ENCODE measurements at regions not wholly inside any gene's neighbourhood (a gene's known extent, or its start where the extent isn't known, plus 50 kb on each side); places are given as distances from the start of the nearest gene placed in this dataset.

GRCh38 chr5:25950681-25951080, 1087.7 kb downstream of the CDH9 start:
- Histone ChIP-seq H3K27me3 (ENCODE audit: control insufficient read depth, insufficient read depth, low read length) (no peaks in the 10 kb centered on the region), H3K79me2 (no peaks in the 10 kb centered on the region), H3K9ac (no peak overlapping the region), H2AFZ (no peak overlapping the region), H3K4me2 (ENCODE audit: low read length) (no peak overlapping the region), H3K4me1 (no peaks in the 10 kb centered on the region), H3K36me3 (ENCODE audit: control insufficient read depth, insufficient read depth, low read length) (no peaks in the 10 kb centered on the region), H3K4me3 (ENCODE audit: low read depth, low read length) (no peak overlapping the region), H3K9me3 (ENCODE audit: control insufficient read depth, low read length) (no peaks in the 10 kb centered on the region), H3K27ac (no peak overlapping the region)
- TF ChIP-seq, protein P1, sequence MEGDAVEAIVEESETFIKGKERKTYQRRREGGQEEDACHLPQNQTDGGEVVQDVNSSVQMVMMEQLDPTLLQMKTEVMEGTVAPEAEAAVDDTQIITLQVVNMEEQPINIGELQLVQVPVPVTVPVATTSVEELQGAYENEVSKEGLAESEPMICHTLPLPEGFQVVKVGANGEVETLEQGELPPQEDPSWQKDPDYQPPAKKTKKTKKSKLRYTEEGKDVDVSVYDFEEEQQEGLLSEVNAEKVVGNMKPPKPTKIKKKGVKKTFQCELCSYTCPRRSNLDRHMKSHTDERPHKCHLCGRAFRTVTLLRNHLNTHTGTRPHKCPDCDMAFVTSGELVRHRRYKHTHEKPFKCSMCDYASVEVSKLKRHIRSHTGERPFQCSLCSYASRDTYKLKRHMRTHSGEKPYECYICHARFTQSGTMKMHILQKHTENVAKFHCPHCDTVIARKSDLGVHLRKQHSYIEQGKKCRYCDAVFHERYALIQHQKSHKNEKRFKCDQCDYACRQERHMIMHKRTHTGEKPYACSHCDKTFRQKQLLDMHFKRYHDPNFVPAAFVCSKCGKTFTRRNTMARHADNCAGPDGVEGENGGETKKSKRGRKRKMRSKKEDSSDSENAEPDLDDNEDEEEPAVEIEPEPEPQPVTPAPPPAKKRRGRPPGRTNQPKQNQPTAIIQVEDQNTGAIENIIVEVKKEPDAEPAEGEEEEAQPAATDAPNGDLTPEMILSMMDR (IDR thresholded peaks at IDR 0.05), result no peak

DNA sequence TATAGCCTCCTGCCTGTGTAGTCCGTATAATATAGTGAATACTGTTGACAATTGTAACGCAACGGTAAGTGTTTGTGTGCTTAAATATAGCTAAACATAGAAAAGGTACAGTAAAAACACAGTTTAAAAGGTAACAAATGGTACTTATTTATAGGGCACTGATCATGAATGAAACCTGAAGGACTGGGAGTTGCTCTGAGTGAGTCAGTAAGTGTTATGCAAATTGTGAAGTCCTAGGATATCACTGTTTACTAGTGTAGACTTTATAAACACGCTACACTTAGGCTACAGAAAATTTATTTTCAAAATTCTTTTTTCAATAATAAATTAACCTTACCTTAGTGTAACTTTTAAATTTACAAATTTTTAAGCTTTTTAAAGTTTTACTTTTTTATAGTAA, 1090.1 kb downstream of the CDH9 start:
- Histone ChIP-seq H3K27me3 (ENCODE audit: control insufficient read depth, insufficient read depth, low read length) (no peaks in the 10 kb centered on the region), H2AFZ (no peak overlapping the region), H3K4me2 (ENCODE audit: low read length) (no peak overlapping the region), H3K9me3 (ENCODE audit: control insufficient read depth, low read length) (no peaks in the 10 kb centered on the region), H3K79me2 (no peaks in the 10 kb centered on the region), H3K27ac (no peak overlapping the region), H3K4me3 (ENCODE audit: low read depth, low read length) (no peak overlapping the region), H3K9ac (no peak overlapping the region), H3K36me3 (ENCODE audit: control insufficient read depth, insufficient read depth, low read length) (no peaks in the 10 kb centered on the region), H3K4me1 (no peaks in the 10 kb centered on the region)
- TF ChIP-seq, protein P1 (IDR thresholded peaks at IDR 0.05), result no peak

DNA sequence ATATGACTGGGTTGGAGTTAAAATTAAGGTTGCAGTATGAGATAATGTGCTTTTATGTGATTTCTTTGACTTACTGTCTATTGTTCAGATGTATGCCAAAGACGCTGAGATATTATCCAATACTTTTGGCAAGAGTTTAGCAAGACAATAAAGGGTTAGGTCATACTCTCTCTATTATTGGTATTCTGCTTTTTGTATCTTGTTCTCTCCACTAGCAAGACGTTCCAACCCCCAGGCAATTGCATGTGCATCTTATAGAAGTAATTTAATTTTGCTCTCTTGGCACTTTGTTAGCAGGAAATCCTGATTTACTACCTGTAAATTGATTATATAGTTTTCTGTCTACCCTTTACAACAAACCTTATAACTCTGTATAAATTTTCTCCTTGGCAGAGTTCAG, 1093.6 kb downstream of the CDH9 start:
- Histone ChIP-seq H2AFZ (no peak overlapping the region), H3K4me3 (ENCODE audit: low read depth, low read length) (no peak overlapping the region), H3K4me1 (no peaks in the 10 kb centered on the region), H3K4me2 (ENCODE audit: low read length) (no peak overlapping the region), H3K9me3 (ENCODE audit: control insufficient read depth, low read length) (no peaks in the 10 kb centered on the region), H3K27ac (no peak overlapping the region), H3K9ac (no peak overlapping the region), H3K79me2 (no peaks in the 10 kb centered on the region), H3K27me3 (ENCODE audit: control insufficient read depth, insufficient read depth, low read length) (no peaks in the 10 kb centered on the region), H3K36me3 (ENCODE audit: control insufficient read depth, insufficient read depth, low read length) (no peaks in the 10 kb centered on the region)
- TF ChIP-seq, protein P1 (IDR thresholded peaks at IDR 0.05), result no peak

- Histone ChIP-seq H3K36me3 (ENCODE audit: control insufficient read depth, insufficient read depth, low read length) (no peaks in the 10 kb centered on the region), H3K9me3 (ENCODE audit: control insufficient read depth, low read length) (no peaks in the 10 kb centered on the region), H3K4me2 (ENCODE audit: low read length) (no peak overlapping the region), H3K4me3 (ENCODE audit: low read depth, low read length) (no peak overlapping the region), H3K4me1 (no peaks in the 10 kb centered on the region), H3K79me2 (no peaks in the 10 kb centered on the region), H2AFZ (no peak overlapping the region), H3K27ac (no peak overlapping the region), H3K9ac (no peak overlapping the region), H3K27me3 (ENCODE audit: control insufficient read depth, insufficient read depth, low read length) (no peaks in the 10 kb centered on the region)
- TF ChIP-seq, protein P1 (IDR thresholded peaks at IDR 0.05), result no peak
These were observed 1129.2 kb downstream of the CDH9 start for GRCh38 chr5:25909163-25909562.

- H3K9me3 ChIP-seq (ENCODE audit: control insufficient read depth, low read length), result no peaks in the 10 kb centered on the region
- no peak overlapping the region for H3K4me2 ChIP-seq (ENCODE audit: low read length)
- no peaks in the 10 kb centered on the region for H3K27me3 ChIP-seq (ENCODE audit: control insufficient read depth, insufficient read depth, low read length)
- no peak overlapping the region for H3K4me3 ChIP-seq (ENCODE audit: low read depth, low read length)
- no peaks in the 10 kb centered on the region for H3K4me1 ChIP-seq
- H2AFZ ChIP-seq, result no peak overlapping the region
- no peaks in the 10 kb centered on the region for H3K36me3 ChIP-seq (ENCODE audit: control insufficient read depth, insufficient read depth, low read length)
- TF ChIP-seq, protein P1 (IDR thresholded peaks at IDR 0.05), result no peak
- H3K9ac ChIP-seq, result no peak overlapping the region
- no peaks in the 10 kb centered on the region for H3K79me2 ChIP-seq
- H3K27ac ChIP-seq, result no peak overlapping the region
These were observed 1132.7 kb downstream of the CDH9 start for GRCh38 chr5:25905646-25906045.

All from parathyroid adenoma (tissue), 2 donors.